GM20000 (cell line): ENCODE measurements at regions not wholly inside any gene's neighbourhood (a gene's known extent, or its start where the extent isn't known, plus 50 kb on each side); places are given as distances from the start of the nearest gene placed in this dataset.

Source experiments
- DNase-seq: peaks from one replicate; pipeline ENCODE4 v3.0.0; 2012; ENCODE audit warnings: low spot score
- CTCF ChIP-seq: IDR thresholded peaks from 2 replicates; pipeline ENCODE4 v1.5.1; 2012; ENCODE audit warnings: mild to moderate bottlenecking, control low read depth; ENCODE audit errors: extremely low read depth, missing control alignments

GRCh38 chr2:52335727-52336126 is 1303.8 kb upstream of the NRXN1 start:
- no peak for DNase-seq
- no peak for TF ChIP-seq CTCF

GRCh38 chr2:52334185-52334584 is 1302.3 kb upstream of the NRXN1 start:
- no peak for DNase-seq
- TF ChIP-seq CTCF, result no peak

- DNase-seq, result no peak
- no peak for TF ChIP-seq CTCF
Observed at GRCh38 chr2:52327641-52328040, 1295.7 kb upstream of the NRXN1 start.

- no peak for DNase-seq
- TF ChIP-seq CTCF, result no peak
Observed at GRCh38 chr2:52314231-52314630, 1282.3 kb upstream of the NRXN1 start.

- no peak for DNase-seq
- no peak for TF ChIP-seq CTCF
Observed at GRCh38 chr2:52312486-52312885, 1280.6 kb upstream of the NRXN1 start.

- no peak for DNase-seq
- no peak for TF ChIP-seq CTCF
Observed at GRCh38 chr2:52311862-52312261, 1279.9 kb upstream of the NRXN1 start.

- DNase-seq, result no peak
- no peak for TF ChIP-seq CTCF
Observed at GRCh38 chr2:52308156-52308555, 1276.2 kb upstream of the NRXN1 start.
